HG02588 (cell line): ENCODE measurements at regions not wholly inside any gene's neighbourhood (a gene's known extent, or its start where the extent isn't known, plus 50 kb on each side); places are given as distances from the start of the nearest gene placed in this dataset.

ENCODE experiments used
- ATAC-seq: cut with Tn5 transposase; IDR thresholded peaks from one replicate; pipeline ENCODE4 v1.9.1; 2021; ENCODE audit warnings: mild to moderate bottlenecking, moderate library complexity; ENCODE audit not compliant: unreplicated experiment

DNA sequence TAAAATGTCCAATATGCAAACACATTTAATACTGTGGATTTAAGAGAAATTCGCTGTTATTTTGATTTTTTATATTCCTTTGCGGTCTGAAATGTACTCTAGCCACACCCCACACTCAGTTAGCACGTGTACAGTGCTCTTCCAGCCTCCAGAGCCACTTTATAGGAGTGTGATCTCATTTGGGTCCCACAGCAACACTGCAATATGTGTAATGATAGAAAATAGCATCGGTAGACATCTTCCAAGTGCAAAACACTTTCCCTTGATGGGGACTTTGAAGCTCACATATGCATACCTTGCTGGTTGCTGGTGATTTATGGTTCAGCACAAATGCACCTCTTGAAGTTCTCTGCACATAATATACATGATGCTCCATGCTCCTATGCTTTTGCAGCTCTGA is 148.3 kb downstream of the GAS1 start:
- no peak for ATAC-seq

GRCh38 chr9:86796666-86797065 is 150.6 kb downstream of the GAS1 start:
- no peak for ATAC-seq

GRCh38 chr9:86795823-86796553 is 151.3 kb downstream of the GAS1 start:
- ATAC-seq, result no peak

GRCh38 chr9:86795047-86795442 is 152.3 kb downstream of the GAS1 start:
- ATAC-seq, result no peak

- no peak for ATAC-seq
These were observed 152.8 kb downstream of the GAS1 start for GRCh38 chr9:86794391-86795046.

DNA sequence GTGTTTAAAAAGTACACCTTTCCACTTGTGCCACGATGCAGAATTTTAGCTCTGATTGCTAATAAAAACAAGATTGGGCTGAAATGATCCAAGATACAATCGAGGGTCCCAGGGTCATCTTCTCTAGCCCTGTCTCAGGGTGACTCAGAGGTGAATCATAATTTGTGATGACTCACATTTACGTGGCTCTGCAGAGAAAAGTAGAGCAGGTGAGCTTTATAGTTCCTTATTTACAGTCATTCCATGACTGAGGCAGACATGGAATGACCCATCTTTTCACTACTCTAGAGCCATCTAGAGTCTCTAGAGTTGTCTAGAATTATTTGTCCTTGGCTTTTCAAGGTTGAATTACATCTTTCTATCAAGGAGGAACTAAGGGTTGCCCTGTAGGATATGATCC is 155.2 kb downstream of the GAS1 start:
- no peak for ATAC-seq

GRCh38 chr9:86790805-86791204 is 156.5 kb downstream of the GAS1 start:
- ATAC-seq, result no peak

DNA sequence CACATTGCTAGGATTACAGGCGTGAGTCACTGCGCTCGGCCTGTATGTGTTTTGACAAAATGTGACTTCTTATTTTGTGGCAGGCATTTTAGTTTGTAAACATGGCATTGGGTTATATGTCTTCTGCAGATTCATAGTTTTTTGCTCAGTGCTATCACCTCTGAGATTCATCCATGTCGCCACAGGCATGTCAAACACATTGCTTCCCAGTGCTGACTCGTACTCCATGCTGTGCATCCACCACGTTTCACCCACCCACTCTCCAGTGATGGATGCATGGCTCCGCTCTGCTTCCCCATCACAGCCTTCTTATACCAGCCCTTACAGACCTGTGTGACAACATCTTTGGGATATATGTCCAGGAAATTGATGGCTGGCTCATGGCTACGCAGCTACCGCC is 158.8 kb downstream of the GAS1 start:
- no peak for ATAC-seq

DNA sequence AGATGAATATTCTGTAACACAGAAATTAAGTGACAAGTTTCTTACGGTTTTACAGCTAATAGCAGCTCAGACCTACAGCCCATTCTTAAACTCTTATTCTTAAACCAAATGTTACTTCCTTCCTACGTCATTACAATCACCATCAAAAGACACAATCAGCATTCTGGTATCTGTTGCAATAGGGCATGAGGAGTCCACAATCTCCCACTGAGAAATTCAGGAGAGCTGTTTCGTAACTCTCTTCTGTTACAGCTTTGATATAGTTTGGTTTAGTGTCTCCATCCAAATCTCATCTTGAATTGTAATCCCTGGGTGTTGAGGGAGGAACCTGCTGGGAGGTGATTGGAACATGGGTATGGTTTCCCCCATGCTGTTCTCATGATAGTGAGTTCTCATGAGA is 163.4 kb downstream of the GAS1 start:
- ATAC-seq, result no peak

GRCh38 chr9:86782831-86783230 is 164.5 kb downstream of the GAS1 start:
- no peak for ATAC-seq

- ATAC-seq, result no peak
These were observed 168.5 kb downstream of the GAS1 start for GRCh38 chr9:86778761-86779160.

DNA sequence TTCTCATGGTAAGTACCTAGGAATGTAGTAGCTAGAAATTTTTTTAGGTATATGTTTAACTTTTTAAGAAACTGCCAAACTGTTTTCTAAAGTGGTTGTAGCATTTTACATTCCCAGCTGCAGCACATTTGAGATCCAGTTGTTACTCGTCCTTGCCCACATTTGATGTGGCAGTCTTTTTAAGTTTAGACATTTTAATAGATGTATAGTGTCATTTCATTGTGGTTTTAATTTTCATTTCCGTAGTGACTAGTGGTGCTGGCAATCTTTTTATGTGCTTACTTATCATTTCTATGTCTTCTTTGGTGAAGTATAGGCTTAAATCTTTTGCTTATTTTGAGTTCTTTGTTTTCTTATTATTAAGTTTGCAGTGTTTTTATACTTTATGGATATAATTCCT is 171.6 kb downstream of the GAS1 start:
- no peak for ATAC-seq

DNA sequence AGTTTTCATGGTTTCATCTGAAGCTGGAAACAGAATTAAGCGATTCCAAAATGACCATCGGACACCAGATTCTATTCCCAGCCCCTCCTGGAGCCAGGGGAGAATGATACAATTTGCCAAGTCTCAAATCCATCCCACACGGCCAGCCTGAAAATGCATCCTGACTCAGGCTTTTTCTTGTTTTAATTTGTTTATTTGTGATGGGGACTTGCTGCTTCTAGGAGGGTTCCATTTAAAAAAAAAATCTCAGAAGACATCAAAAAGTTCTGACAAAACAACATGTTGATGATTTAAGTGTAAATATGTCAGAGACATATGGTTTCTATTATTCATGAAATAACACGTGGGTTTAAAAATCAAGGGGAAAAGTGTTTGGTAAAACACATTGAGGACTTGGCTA is 173.2 kb downstream of the GAS1 start:
- no peak for ATAC-seq

DNA sequence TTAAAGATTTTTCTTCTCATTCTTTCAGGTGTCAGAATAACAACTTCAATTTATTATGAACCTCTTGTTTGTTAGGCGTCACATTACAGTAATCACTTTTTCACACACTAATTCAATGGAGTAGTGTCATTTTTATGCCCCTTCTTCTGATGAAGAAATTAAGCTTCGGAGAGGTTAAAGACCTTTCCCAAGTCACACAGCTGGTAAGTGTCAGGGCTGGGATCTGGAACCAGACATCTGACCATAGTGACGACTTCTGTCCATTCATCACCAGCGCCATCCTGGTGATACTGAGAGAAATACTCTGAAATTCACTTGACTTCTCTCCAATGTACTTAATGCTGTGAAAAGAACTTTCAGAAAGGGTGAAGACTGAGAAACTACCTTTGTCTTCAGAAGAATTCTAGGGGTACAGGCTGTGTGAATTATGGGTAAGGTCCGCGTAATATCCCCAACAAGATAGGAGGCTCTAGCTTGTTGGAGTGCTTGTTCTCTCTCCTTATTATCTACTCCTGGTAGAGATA is 173.8 kb downstream of the GAS1 start:
- ATAC-seq, result no peak

GRCh38 chr9:86772635-86772993 is 174.7 kb downstream of the GAS1 start:
- no peak for ATAC-seq

DNA sequence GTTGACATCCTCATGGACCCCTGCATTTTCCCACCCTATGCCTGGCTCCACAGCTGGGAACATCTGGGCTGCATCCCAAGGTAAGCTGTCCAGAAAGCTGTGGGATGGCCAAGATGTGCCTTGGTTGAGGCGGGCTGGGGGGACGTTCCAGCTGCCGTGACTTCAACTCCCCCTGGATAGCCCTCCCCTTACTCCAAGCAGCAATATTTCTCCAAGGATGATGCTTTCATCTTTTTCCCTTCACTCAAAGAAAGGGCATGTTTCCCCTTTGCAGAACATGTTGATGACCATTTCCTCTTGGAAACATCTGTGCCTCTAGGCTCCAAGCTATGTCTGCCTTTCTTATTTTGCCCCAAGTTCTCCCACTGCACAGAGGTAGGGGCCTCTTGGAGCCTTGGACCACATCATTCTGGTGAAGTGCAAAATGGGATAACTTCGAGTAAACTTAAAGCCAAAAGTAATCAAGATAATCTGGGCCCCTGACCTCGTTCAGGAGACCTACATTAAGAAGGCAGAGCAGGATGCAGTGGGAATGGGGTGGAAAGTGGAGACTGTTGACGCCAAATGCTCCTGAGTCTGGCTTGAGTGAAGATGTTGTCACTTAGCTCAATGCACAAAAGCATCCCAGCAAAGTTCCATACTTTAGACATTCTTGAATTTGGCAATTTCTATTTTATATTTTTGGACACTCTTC is 175.2 kb downstream of the GAS1 start:
- ATAC-seq, result no peak

DNA sequence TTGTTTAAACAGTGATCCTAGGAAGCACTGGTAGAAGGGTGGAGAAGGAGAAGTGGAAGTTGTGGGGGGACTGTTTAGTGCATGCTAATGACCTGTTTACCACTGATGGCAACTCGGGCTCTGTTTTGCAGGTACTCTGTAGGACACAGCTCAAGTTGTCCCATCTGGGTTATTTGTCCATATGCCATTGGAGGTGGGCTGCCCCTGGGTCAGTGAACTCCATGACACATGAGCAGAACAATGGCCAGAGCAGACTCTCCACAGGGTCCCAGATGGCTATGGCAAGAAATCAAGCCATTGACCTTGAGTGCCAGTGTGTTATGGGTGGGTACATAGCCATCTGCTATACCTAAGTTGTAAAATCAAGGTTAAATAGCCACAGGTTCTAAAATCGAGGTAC is 175.9 kb downstream of the GAS1 start:
- no peak for ATAC-seq

GRCh38 chr9:86768709-86769108 is 178.6 kb downstream of the GAS1 start:
- no peak for ATAC-seq

GRCh38 chr9:86768020-86768419 is 179.3 kb downstream of the GAS1 start:
- no peak for ATAC-seq

DNA sequence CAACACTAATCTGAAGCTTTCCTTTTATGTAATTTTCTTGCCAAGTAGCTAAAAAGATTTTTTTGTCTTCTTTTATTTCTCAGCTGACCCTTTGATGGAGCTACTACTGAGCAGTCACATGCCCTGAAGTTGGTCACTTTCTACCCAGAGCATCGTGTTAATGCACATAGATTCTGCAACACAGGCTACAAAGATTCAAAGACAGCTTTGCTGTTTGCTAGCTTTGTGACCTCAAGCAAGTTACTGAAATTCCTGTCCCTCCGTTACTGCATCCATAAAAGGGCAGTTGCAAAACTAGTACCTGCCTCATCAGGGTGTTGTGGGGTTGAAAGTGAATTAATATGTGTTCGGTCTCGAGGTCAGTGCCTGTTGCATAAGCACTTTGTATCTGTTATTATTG is 179.9 kb downstream of the GAS1 start:
- ATAC-seq, result no peak

GRCh38 chr9:86766912-86767311 is 180.4 kb downstream of the GAS1 start:
- ATAC-seq, result no peak

DNA sequence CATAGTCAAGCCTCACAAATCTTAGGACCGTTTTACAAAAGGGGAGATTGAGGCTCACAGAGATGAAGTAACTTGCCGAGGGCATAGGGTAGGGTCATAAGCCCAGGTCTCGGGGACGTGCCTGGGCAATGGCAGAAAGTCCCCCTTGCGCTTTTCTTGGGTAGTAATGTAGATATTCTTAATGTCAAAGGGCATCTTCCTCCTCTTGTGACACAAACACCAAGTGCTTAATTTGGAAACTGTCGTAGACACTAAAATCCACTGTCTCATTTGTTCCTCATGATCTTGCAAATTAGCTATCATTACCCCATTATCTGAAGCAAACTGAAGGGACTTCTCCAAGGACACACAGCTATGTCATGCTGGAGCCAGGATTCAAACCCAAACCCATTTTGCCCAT is 180.8 kb downstream of the GAS1 start:
- ATAC-seq, result no peak
